ENCODE measurements at regions not wholly inside any gene's neighbourhood (a gene's known extent, or its start where the extent isn't known, plus 50 kb on each side); places are given as distances from the start of the nearest gene placed in this dataset.

DNA sequence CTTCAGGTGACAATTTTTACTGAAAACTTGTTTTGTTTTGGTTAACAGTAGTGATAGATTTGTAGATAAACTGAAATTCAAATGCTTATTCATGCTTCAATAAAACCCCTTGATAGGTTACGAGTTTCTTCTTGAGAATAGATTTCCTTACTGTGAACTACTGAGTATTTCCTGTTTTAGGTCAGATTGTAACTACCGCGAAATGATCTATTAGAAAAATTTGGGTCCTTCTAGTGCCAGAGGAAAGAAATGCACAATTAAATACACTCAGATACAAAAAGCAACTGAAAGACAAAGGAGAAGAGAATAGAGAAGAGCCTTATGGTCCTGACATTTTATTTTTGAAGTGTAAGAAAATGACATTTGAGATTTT lies 251.7 kb upstream of the TBL1XR1 start:
- intact Hi-C loops (cut with DNase I): no loop called here

DNA sequence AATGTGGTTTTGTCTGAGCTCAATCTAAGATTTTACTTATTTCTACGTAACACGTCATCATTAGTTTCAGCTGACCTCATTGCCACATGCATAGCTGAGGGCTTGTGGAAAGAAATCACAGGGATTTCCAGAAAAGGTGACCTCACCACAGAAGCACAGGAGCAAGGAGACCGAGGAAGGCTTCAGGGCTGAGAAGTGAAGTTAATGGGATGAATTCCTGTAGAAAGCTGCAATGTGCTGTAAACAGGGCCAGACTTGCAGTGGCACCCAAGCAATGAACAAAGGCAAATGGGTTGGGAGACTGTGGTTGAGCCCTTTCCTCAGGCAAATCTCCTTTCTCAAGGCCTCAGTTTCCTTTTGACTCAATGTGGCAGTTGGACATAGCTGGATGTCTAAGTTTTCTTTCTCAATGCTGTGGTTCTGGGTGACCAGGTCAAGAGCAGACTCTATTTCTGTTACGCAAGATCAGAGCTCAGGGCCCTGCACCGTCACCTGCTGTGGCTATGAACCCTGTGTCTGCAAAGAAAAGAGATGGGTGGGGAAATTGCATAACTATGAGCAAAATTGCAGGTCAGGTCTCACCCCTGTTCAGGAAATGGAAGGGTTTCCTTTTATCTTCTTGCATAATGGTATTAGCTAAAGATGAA lies 252.2 kb upstream of the TBL1XR1 start:
- ATAC-seq (peak; percentile 92 to 99 (median 94)), DNase-seq (peak; percentile 59 to 83 (median 80))
- Histone ChIP-seq H3K4me1 (peaks cover 0 to 13% (median 1%) of the 10 kb centered on the region in 4 donors), H3K27ac (peak overlapping the region in 2 of 3 donors; percentile 11 to 45), H3K4me3 (no peak overlapping the region), H3K27me3 (no peaks in the 10 kb centered on the region), H3K9me3 (no peaks in the 10 kb centered on the region), H3K36me3 (no peaks in the 10 kb centered on the region)
- intact Hi-C loops (cut with DNase I): no loop called here
- 33% methylated on average over 5 of the region's 5 CpGs for WGBS (ENCODE audit: insufficient coverage, low coverage, low lambda C conversion rate, missing lambda C conversion rate)
- TF ChIP-seq POLR2A (IDR thresholded peaks at IDR 0.05): no peak
- TF ChIP-seq, protein P1, sequence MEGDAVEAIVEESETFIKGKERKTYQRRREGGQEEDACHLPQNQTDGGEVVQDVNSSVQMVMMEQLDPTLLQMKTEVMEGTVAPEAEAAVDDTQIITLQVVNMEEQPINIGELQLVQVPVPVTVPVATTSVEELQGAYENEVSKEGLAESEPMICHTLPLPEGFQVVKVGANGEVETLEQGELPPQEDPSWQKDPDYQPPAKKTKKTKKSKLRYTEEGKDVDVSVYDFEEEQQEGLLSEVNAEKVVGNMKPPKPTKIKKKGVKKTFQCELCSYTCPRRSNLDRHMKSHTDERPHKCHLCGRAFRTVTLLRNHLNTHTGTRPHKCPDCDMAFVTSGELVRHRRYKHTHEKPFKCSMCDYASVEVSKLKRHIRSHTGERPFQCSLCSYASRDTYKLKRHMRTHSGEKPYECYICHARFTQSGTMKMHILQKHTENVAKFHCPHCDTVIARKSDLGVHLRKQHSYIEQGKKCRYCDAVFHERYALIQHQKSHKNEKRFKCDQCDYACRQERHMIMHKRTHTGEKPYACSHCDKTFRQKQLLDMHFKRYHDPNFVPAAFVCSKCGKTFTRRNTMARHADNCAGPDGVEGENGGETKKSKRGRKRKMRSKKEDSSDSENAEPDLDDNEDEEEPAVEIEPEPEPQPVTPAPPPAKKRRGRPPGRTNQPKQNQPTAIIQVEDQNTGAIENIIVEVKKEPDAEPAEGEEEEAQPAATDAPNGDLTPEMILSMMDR (IDR thresholded peaks at IDR 0.05): no peak

More for the DNA sequence above, 251.7 kb upstream of the TBL1XR1 start:
- no peaks in the 10 kb centered on the region for H3K27me3 ChIP-seq
- H3K4me1 ChIP-seq: peaks cover 0 to 13% (median 1%) of the 10 kb centered on the region in 4 donors
- DNase-seq (no peak), ATAC-seq (no peak)
- WGBS (ENCODE audit: insufficient coverage, low coverage, low lambda C conversion rate, missing lambda C conversion rate): 35% methylated on average over 3 of the region's 3 CpGs
- H3K27ac ChIP-seq: peak overlapping the region in 1 of 3 donors; percentile 45
- H3K9me3 ChIP-seq: no peaks in the 10 kb centered on the region
- H3K36me3 ChIP-seq: no peaks in the 10 kb centered on the region
- no peak overlapping the region for H3K4me3 ChIP-seq
- TF ChIP-seq, protein P1 (IDR thresholded peaks at IDR 0.05): no peak
- TF ChIP-seq POLR2A (IDR thresholded peaks at IDR 0.05): no peak

DNA sequence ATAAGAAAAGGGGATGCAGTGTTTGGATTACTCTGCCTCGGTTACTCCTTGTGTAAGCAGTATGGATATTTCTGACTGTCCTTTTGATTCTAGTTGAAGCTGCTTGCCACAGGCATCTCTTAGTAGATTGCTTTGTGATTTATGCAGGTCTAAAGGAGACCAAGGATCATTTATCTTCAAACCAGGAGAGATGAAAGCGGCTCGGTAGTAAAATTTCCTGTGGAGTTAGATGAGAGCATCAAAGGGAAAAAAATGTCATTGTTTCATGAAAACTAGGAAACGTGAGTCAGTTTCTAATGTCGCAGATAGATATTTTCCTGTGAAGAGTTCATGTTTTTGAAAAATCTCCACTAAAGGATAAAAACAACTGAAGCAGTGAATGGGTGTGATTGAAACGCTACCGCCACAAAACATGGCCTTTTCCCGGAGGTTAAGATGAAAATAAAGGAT lies 254.0 kb upstream of the TBL1XR1 start:
- Histone ChIP-seq H3K9me3 (no peaks in the 10 kb centered on the region), H3K4me1 (peaks cover 0 to 13% (median 1%) of the 10 kb centered on the region in 4 donors), H3K27me3 (no peaks in the 10 kb centered on the region), H3K36me3 (no peaks in the 10 kb centered on the region), H3K4me3 (no peak overlapping the region), H3K27ac (no peak overlapping the region)
- no peak for ATAC-seq
- TF ChIP-seq POLR2A (IDR thresholded peaks at IDR 0.05): no peak
- TF ChIP-seq, protein P1 (IDR thresholded peaks at IDR 0.05): no peak
- intact Hi-C loops (cut with DNase I): no loop called here
- DNase-seq: no peak
- WGBS (ENCODE audit: insufficient coverage, low coverage, low lambda C conversion rate, missing lambda C conversion rate): 77% methylated on average over 8 of the region's 8 CpGs

DNA sequence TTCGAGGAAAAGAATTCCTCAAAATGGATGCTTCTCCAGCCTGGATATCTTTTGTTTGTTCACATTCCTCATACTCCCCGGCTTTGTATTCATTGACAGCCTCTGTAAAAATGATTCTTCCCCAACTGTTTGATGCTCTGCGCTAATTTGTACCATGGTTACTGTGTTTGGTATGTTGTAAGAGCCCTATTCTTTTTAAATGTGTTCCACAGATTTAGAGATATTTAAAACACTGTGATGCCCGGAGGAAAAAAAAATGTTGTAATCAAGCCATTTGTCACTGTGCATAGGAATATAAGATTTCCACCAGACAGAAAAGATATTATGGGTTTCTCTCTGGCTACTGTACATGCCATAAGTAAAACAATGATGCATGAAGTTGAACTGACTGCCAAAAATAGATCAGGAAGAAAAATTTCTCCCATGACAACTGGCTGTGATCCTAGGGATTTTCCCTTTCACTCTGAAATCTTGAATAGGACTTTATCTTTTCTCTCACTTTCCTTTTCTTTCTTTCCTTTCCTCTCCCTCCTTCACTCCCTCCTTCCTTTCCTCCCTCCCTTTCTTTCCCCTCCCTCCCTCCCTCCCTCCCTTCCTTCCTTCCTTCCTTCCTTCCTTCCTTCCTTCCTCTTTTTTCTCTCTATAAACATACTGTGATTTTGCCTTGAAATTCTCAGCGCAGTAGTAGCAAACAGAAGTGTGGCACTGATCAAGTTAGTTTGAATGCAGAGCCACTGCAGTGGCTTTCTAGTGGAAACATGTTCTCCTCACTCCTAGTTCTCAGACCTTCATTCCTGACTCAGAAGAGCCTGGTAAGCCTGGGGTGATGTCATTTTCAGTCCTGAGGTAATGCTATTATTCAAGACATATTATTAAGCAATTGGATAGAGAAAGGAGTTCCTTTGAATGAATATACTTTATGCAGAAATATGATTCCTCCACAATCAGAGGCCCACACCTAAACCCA lies 254.9 kb upstream of the TBL1XR1 start:
- TF ChIP-seq, protein P1 (IDR thresholded peaks at IDR 0.05): no peak
- TF ChIP-seq POLR2A (IDR thresholded peaks at IDR 0.05): no peak
- Histone ChIP-seq H3K4me1 (peaks cover 0 to 13% (median 1%) of the 10 kb centered on the region in 4 donors), H3K27me3 (no peaks in the 10 kb centered on the region), H3K4me3 (no peak overlapping the region), H3K27ac (no peak overlapping the region), H3K36me3 (no peaks in the 10 kb centered on the region), H3K9me3 (no peaks in the 10 kb centered on the region)
- DNase-seq (no peak), ATAC-seq (no peak)
- intact Hi-C loops (cut with DNase I): no loop called here
- WGBS (ENCODE audit: insufficient coverage, low coverage, low lambda C conversion rate, missing lambda C conversion rate): 53% methylated on average over 5 of the region's 5 CpGs
